ENCODE measurements at regions not wholly inside any gene's neighbourhood (a gene's known extent, or its start where the extent isn't known, plus 50 kb on each side); places are given as distances from the start of the nearest gene placed in this dataset.

DNA sequence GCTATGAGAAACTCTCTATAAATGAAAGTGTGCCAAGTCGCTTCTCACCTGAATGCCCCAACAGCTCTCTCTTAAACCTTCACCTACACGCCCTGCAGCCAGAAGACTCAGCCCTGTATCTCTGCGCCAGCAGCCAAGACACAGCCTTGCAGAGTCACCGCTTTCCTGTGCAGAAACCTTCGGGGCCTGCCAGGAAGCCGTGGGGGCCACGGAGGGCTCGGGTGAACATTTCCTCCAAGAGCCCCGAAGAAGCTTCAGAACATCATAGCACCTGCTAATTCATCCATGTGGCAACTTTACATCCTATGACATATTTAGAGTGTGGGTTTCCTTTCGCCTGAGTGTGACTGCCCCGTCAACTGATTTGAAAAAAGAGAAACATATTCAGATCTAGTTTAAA lies 55.7 kb upstream of the PRSS58 start:
- TF ChIP-seq SPI1 (IDR thresholded peaks at IDR 0.05; ENCODE audit: low read depth, low read length) = no peak
- TF ChIP-seq POLR2A (IDR thresholded peaks at IDR 0.05; ENCODE audit: low read depth, low read length) = no peak
- TF ChIP-seq TAF1 (IDR thresholded peaks at IDR 0.05; ENCODE audit: low read depth, low read length) = no peak
- no peak for TF ChIP-seq POLR2AphosphoS5 (IDR thresholded peaks at IDR 0.05; ENCODE audit: low read depth, low read length)
- TF ChIP-seq PAX5 (IDR thresholded peaks at IDR 0.05; ENCODE audit: insufficient read depth, low read length, severe bottlenecking) = no peak
